ENCODE measurements at regions not wholly inside any gene's neighbourhood (a gene's known extent, or its start where the extent isn't known, plus 50 kb on each side); places are given as distances from the start of the nearest gene placed in this dataset.
A peak's percentile ranks its signal among the peaks of the same experiment; 100 is the strongest.
"Not testable (repeated sequence)": the region's sequence is repeated elsewhere in the genome, so short reads cannot be mapped to it uniquely, and the experiment has no call there.

GRCh38 chr7:68207676-68208075 is 1211.0 kb downstream of the TYW1 start:
- no peaks in the 10 kb centered on the region for H3K27me3 ChIP-seq (ENCODE audit: control insufficient read depth in 3 of 3, insufficient read depth in 3 of 3, low read length in 3 of 3)
- H3K27ac ChIP-seq (ENCODE audit: low read depth in 1 of 3, low read length in 2 of 3): no peak overlapping the region
- no peak for FAIRE-seq
- peaks cover 0 to 19% of the 10 kb centered on the region in 2 donors for H3K9me3 ChIP-seq (ENCODE audit: control insufficient read depth in 2 of 2, insufficient read depth in 1 of 2, low read depth in 1 of 2, low read length in 1 of 2)
- DNase-seq: no peak
- no peaks in the 10 kb centered on the region for H3K36me3 ChIP-seq (ENCODE audit: control insufficient read depth in 3 of 3, insufficient read depth in 2 of 3, low read depth in 1 of 3, low read length in 3 of 3)
- WGBS, 3 donors: 91 to 95% (median 92%) methylated on average over 8 of the region's 8 CpGs
- no peaks in the 10 kb centered on the region for H3K4me1 ChIP-seq (ENCODE audit: control insufficient read depth in 3 of 3, insufficient read depth in 2 of 3, low read depth in 1 of 3, low read length in 2 of 3)
- no peak overlapping the region for H3K4me3 ChIP-seq (ENCODE audit: low read depth in 1 of 3, low read length in 3 of 3)

- Histone ChIP-seq H3K27me3 (ENCODE audit: control insufficient read depth in 3 of 3, insufficient read depth in 3 of 3, low read length in 3 of 3) (no peaks in the 10 kb centered on the region), H3K36me3 (ENCODE audit: control insufficient read depth in 3 of 3, insufficient read depth in 2 of 3, low read depth in 1 of 3, low read length in 3 of 3) (no peaks in the 10 kb centered on the region), H3K4me1 (ENCODE audit: control insufficient read depth in 3 of 3, insufficient read depth in 2 of 3, low read depth in 1 of 3, low read length in 2 of 3) (no peaks in the 10 kb centered on the region), H3K4me3 (ENCODE audit: low read depth in 1 of 3, low read length in 3 of 3) (no peak overlapping the region), H3K9me3 (ENCODE audit: control insufficient read depth in 2 of 2, insufficient read depth in 1 of 2, low read depth in 1 of 2, low read length in 1 of 2) (peaks cover 0 to 19% of the 10 kb centered on the region in 2 donors), H3K27ac (ENCODE audit: low read depth in 1 of 3, low read length in 2 of 3) (no peak overlapping the region)
- FAIRE-seq (no peak), DNase-seq (no peak)
- WGBS, 3 donors: 72 to 78% (median 77%) methylated on average over 6 of the region's 6 CpGs
Observed at GRCh38 chr7:68209486-68209885, 1212.9 kb downstream of the TYW1 start.

- H3K27me3 ChIP-seq (ENCODE audit: control insufficient read depth in 3 of 3, insufficient read depth in 3 of 3, low read length in 3 of 3): no peaks in the 10 kb centered on the region
- H3K4me1 ChIP-seq (ENCODE audit: control insufficient read depth in 3 of 3, insufficient read depth in 2 of 3, low read depth in 1 of 3, low read length in 2 of 3): no peaks in the 10 kb centered on the region
- no peaks in the 10 kb centered on the region for H3K9me3 ChIP-seq (ENCODE audit: control insufficient read depth in 2 of 2, insufficient read depth in 1 of 2, low read depth in 1 of 2, low read length in 1 of 2)
- no peaks in the 10 kb centered on the region for H3K36me3 ChIP-seq (ENCODE audit: control insufficient read depth in 3 of 3, insufficient read depth in 2 of 3, low read depth in 1 of 3, low read length in 3 of 3)
- 85 to 89% (median 88%) methylated on average over 3 of the region's 3 CpGs for WGBS, 3 donors
- H3K27ac ChIP-seq (ENCODE audit: low read depth in 1 of 3, low read length in 2 of 3): no peak overlapping the region
- FAIRE-seq (no peak), DNase-seq (no peak)
- H3K4me3 ChIP-seq (ENCODE audit: low read depth in 1 of 3, low read length in 3 of 3): no peak overlapping the region
Observed at GRCh38 chr7:68213838-68214237, 1217.2 kb downstream of the TYW1 start.

GRCh38 chr7:68216051-68216450 is 1219.4 kb downstream of the TYW1 start:
- no peak overlapping the region for H3K4me3 ChIP-seq (ENCODE audit: low read depth in 1 of 3, low read length in 3 of 3)
- H3K4me1 ChIP-seq (ENCODE audit: control insufficient read depth in 3 of 3, insufficient read depth in 2 of 3, low read depth in 1 of 3, low read length in 2 of 3): no peaks in the 10 kb centered on the region
- FAIRE-seq (no peak), DNase-seq (no peak)
- no peaks in the 10 kb centered on the region for H3K9me3 ChIP-seq (ENCODE audit: control insufficient read depth in 2 of 2, insufficient read depth in 1 of 2, low read depth in 1 of 2, low read length in 1 of 2)
- no peaks in the 10 kb centered on the region for H3K36me3 ChIP-seq (ENCODE audit: control insufficient read depth in 3 of 3, insufficient read depth in 2 of 3, low read depth in 1 of 3, low read length in 3 of 3)
- no peaks in the 10 kb centered on the region for H3K27me3 ChIP-seq (ENCODE audit: control insufficient read depth in 3 of 3, insufficient read depth in 3 of 3, low read length in 3 of 3)
- no peak overlapping the region for H3K27ac ChIP-seq (ENCODE audit: low read depth in 1 of 3, low read length in 2 of 3)
- 72 to 80% (median 74%) methylated on average over 5 of the region's 5 CpGs for WGBS, 3 donors

- FAIRE-seq: no peak
- Histone ChIP-seq H3K27ac (ENCODE audit: low read depth in 1 of 3, low read length in 2 of 3) (no peak overlapping the region), H3K36me3 (ENCODE audit: control insufficient read depth in 3 of 3, insufficient read depth in 2 of 3, low read depth in 1 of 3, low read length in 3 of 3) (no peaks in the 10 kb centered on the region), H3K27me3 (ENCODE audit: control insufficient read depth in 3 of 3, insufficient read depth in 3 of 3, low read length in 3 of 3) (no peaks in the 10 kb centered on the region), H3K9me3 (ENCODE audit: control insufficient read depth in 2 of 2, insufficient read depth in 1 of 2, low read depth in 1 of 2, low read length in 1 of 2) (no peaks in the 10 kb centered on the region), H3K4me3 (ENCODE audit: low read depth in 1 of 3, low read length in 3 of 3) (no peak overlapping the region), H3K4me1 (ENCODE audit: control insufficient read depth in 3 of 3, insufficient read depth in 2 of 3, low read depth in 1 of 3, low read length in 2 of 3) (no peaks in the 10 kb centered on the region)
- 32 to 65% (median 41%) methylated on average over 2 of the region's 2 CpGs for WGBS, 3 donors
- DNase-seq: no peak
Observed at GRCh38 chr7:68217426-68217825, 1220.8 kb downstream of the TYW1 start.

- Histone ChIP-seq H3K4me3 (ENCODE audit: low read depth in 1 of 3, low read length in 3 of 3) (no peak overlapping the region), H3K27me3 (ENCODE audit: control insufficient read depth in 3 of 3, insufficient read depth in 3 of 3, low read length in 3 of 3) (no peaks in the 10 kb centered on the region), H3K9me3 (ENCODE audit: control insufficient read depth in 2 of 2, insufficient read depth in 1 of 2, low read depth in 1 of 2, low read length in 1 of 2) (no peaks in the 10 kb centered on the region), H3K27ac (ENCODE audit: low read depth in 1 of 3, low read length in 2 of 3) (no peak overlapping the region), H3K36me3 (ENCODE audit: control insufficient read depth in 3 of 3, insufficient read depth in 2 of 3, low read depth in 1 of 3, low read length in 3 of 3) (no peaks in the 10 kb centered on the region), H3K4me1 (ENCODE audit: control insufficient read depth in 3 of 3, insufficient read depth in 2 of 3, low read depth in 1 of 3, low read length in 2 of 3) (no peaks in the 10 kb centered on the region)
- DNase-seq (no peak), FAIRE-seq (no peak)
- WGBS, 3 donors: 52 to 60% (median 55%) methylated on average over 1 of the region's 1 CpG
Observed at GRCh38 chr7:68218461-68218860, 1221.8 kb downstream of the TYW1 start.

- no peak for DNase-seq
- H3K9me3 ChIP-seq (ENCODE audit: control insufficient read depth in 2 of 2, insufficient read depth in 1 of 2, low read depth in 1 of 2, low read length in 1 of 2): no peaks in the 10 kb centered on the region
- no peak overlapping the region for H3K4me3 ChIP-seq (ENCODE audit: low read depth in 1 of 3, low read length in 3 of 3)
- no peaks in the 10 kb centered on the region for H3K4me1 ChIP-seq (ENCODE audit: control insufficient read depth in 3 of 3, insufficient read depth in 2 of 3, low read depth in 1 of 3, low read length in 2 of 3)
- H3K36me3 ChIP-seq (ENCODE audit: control insufficient read depth in 3 of 3, insufficient read depth in 2 of 3, low read depth in 1 of 3, low read length in 3 of 3): no peaks in the 10 kb centered on the region
- H3K27me3 ChIP-seq (ENCODE audit: control insufficient read depth in 3 of 3, insufficient read depth in 3 of 3, low read length in 3 of 3): no peaks in the 10 kb centered on the region
- WGBS, 3 donors: 66 to 80% (median 67%) methylated on average over 1 of the region's 1 CpG
- no peak for FAIRE-seq
- no peak overlapping the region for H3K27ac ChIP-seq (ENCODE audit: low read depth in 1 of 3, low read length in 2 of 3)
Observed at GRCh38 chr7:68222311-68222710, 1225.7 kb downstream of the TYW1 start.

GRCh38 chr7:68224041-68224741 is 1227.6 kb downstream of the TYW1 start:
- Histone ChIP-seq H3K27me3 (ENCODE audit: control insufficient read depth in 3 of 3, insufficient read depth in 3 of 3, low read length in 3 of 3) (no peaks in the 10 kb centered on the region), H3K9me3 (ENCODE audit: control insufficient read depth in 2 of 2, insufficient read depth in 1 of 2, low read depth in 1 of 2, low read length in 1 of 2) (no peaks in the 10 kb centered on the region), H3K36me3 (ENCODE audit: control insufficient read depth in 3 of 3, insufficient read depth in 2 of 3, low read depth in 1 of 3, low read length in 3 of 3) (no peaks in the 10 kb centered on the region), H3K4me1 (ENCODE audit: control insufficient read depth in 3 of 3, insufficient read depth in 2 of 3, low read depth in 1 of 3, low read length in 2 of 3) (no peaks in the 10 kb centered on the region), H3K4me3 (ENCODE audit: low read depth in 1 of 3, low read length in 3 of 3) (no peak overlapping the region), H3K27ac (ENCODE audit: low read depth in 1 of 3, low read length in 2 of 3) (no peak overlapping the region)
- DNase-seq (peak in 1 of 2 donors; percentile 3), FAIRE-seq (no peak)
- WGBS, 3 donors: 41 to 58% (median 42%) methylated on average over 10 of the region's 10 CpGs

- FAIRE-seq: not testable (repeated sequence)
Observed at GRCh38 chr7:68231011-68231410, 1234.4 kb downstream of the TYW1 start.

More at GRCh38 chr7:68231011-68231410, 1234.4 kb downstream of the TYW1 start:
- not testable (repeated sequence) for H3K4me1 ChIP-seq (ENCODE audit: control insufficient read depth in 3 of 3, insufficient read depth in 2 of 3, low read depth in 1 of 3, low read length in 2 of 3); H3K9me3 ChIP-seq (ENCODE audit: control insufficient read depth in 2 of 2, insufficient read depth in 1 of 2, low read depth in 1 of 2, low read length in 1 of 2); H3K4me3 ChIP-seq (ENCODE audit: low read depth in 1 of 3, low read length in 3 of 3); H3K36me3 ChIP-seq (ENCODE audit: control insufficient read depth in 3 of 3, insufficient read depth in 2 of 3, low read depth in 1 of 3, low read length in 3 of 3); DNase-seq; H3K27me3 ChIP-seq (ENCODE audit: control insufficient read depth in 3 of 3, insufficient read depth in 3 of 3, low read length in 3 of 3); H3K27ac ChIP-seq (ENCODE audit: low read depth in 1 of 3, low read length in 2 of 3)
- WGBS, 3 donors: 82 to 98% methylated on average over 17 to 23 of the region's 28 CpGs; no CpG with 5 or more reads in 1 of the 3 donors

All from small intestine (tissue), 7 donors.